Adrenal gland (tissue), 5 donors: ENCODE measurements at regions not wholly inside any gene's neighbourhood (a gene's known extent, or its start where the extent isn't known, plus 50 kb on each side); places are given as distances from the start of the nearest gene placed in this dataset.

Experiments used
- POLR2A ChIP-seq, 2 donors: fragments of 450-650 bp; IDR thresholded peaks; one replicate each; pipeline ENCODE4 v1.6.1; 2017; ENCODE audit warnings: antibody characterized with exemption in 2 of 2, mild to moderate bottlenecking in 2 of 2, moderate library complexity in 1 of 2
- TF ChIP-seq, protein P1 (sequence below), 6 experiments: fragments of 450-650 bp in 4 of 6; fragments of 200-600 bp in 2 of 6; sonication (generic) in 1 of 6; IDR thresholded peaks; 1 replicate in 5 of 6; 2 replicates in 1 of 6; pipeline versions ENCODE4 v1.5.1 to v1.8.0; 2016 to 2021; ENCODE audit warnings: antibody characterized with exemption in 6 of 6, mild to moderate bottlenecking in 2 of 6, moderate library complexity in 1 of 6
- donor health status: DM: no; HTN: no; CAD: no.

DNA sequence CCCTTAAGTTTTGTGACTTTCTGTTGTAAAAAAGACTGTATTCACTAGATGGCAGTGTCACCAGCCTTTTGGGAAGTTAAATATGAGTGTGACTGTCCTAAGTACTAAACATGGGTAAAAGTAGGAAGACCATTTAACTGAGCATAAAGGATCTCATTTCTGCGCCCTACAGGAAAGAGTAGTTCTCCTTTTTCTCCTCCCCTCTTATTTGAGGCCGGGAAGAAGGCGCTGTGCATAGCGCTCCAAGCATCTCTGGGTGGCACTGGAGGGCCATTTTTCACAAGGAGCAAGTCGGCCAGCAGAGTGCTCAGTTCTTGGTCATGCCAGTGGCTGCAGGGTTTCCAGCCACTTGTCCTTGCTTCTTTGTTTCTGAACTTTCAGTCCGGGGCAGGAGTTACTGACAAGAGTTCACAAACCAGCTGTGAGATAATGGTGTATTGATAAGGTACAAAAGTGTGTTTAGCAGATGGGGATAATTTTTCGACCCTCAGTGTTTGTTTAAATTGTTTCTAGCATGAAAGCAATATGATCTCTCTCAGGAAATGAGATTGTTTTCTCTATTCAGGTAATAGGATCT is 227.6 kb upstream of the DMRT1 start:
- TF ChIP-seq, protein P1, sequence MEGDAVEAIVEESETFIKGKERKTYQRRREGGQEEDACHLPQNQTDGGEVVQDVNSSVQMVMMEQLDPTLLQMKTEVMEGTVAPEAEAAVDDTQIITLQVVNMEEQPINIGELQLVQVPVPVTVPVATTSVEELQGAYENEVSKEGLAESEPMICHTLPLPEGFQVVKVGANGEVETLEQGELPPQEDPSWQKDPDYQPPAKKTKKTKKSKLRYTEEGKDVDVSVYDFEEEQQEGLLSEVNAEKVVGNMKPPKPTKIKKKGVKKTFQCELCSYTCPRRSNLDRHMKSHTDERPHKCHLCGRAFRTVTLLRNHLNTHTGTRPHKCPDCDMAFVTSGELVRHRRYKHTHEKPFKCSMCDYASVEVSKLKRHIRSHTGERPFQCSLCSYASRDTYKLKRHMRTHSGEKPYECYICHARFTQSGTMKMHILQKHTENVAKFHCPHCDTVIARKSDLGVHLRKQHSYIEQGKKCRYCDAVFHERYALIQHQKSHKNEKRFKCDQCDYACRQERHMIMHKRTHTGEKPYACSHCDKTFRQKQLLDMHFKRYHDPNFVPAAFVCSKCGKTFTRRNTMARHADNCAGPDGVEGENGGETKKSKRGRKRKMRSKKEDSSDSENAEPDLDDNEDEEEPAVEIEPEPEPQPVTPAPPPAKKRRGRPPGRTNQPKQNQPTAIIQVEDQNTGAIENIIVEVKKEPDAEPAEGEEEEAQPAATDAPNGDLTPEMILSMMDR (IDR thresholded peaks at IDR 0.05) = peak; percentile 45 to 98 (median 79)
- no peak for TF ChIP-seq POLR2A (IDR thresholded peaks at IDR 0.05)
